ENCODE measurements at regions not wholly inside any gene's neighbourhood (a gene's known extent, or its start where the extent isn't known, plus 50 kb on each side); places are given as distances from the start of the nearest gene placed in this dataset.

- Histone ChIP-seq H3K4me2 (replicated peaks; ENCODE audit: extremely low read depth, low read length, poor library complexity, severe bottlenecking) (no peak overlapping the region), H3K36me3 (replicated peaks in 1 of 2; ENCODE audit: control insufficient read depth in 1 of 2, insufficient read depth in 2 of 2, low read length in 2 of 2) (no peaks in the 10 kb centered on the region), H2AFZ (ENCODE audit: insufficient read depth, low read depth, low read length, poor library complexity, severe bottlenecking) (no peak overlapping the region), H3K9ac (ENCODE audit: insufficient read depth, low read length, poor library complexity, severe bottlenecking) (no peak overlapping the region), H3K27me3 (ENCODE audit: control insufficient read depth in 2 of 2, insufficient read depth in 2 of 2, low read length in 2 of 2) (no peaks in the 10 kb centered on the region), H3K27ac (ENCODE audit: low read depth in 1 of 2, low read length in 2 of 2) (no peak overlapping the region), H3K4me3 (replicated peaks in 1 of 3; ENCODE audit: low read depth in 2 of 3, low read length in 3 of 3) (no peak overlapping the region), H3K9me3 (replicated peaks in 1 of 2; ENCODE audit: control insufficient read depth in 1 of 2, insufficient read depth in 1 of 2, low read length in 2 of 2) (no peaks in the 10 kb centered on the region), H3K79me2 (ENCODE audit: insufficient read depth, low read length) (no peaks in the 10 kb centered on the region), H4K20me1 (ENCODE audit: insufficient read depth, low read length) (no peaks in the 10 kb centered on the region), H3K4me1 (ENCODE audit: control insufficient read depth in 1 of 2, insufficient read depth in 2 of 2, low read length in 2 of 2) (no peaks in the 10 kb centered on the region)
- Mint-ChIP-seq H3K4me3 (no peak overlapping the region), H3K9me3 (peaks cover 0 to 5% (median 0%) of the 10 kb centered on the region in 7 donors), H3K27me3 (ENCODE audit: low read depth in 3 of 3) (no peaks in the 10 kb centered on the region), H3K27ac (no peak overlapping the region), H3K4me1 (no peaks in the 10 kb centered on the region), H3K36me3 (no peaks in the 10 kb centered on the region)
- TF ChIP-seq CTCF (IDR thresholded peaks at IDR 0.05) = no peak
- intact Hi-C loops (cut with micrococcal nuclease) = no loop called here
- WGBS (ENCODE audit: insufficient coverage) = no CpG with 5 or more reads among the region's 2 CpGs
- no peak for DNase-seq
Observed at GRCh38 chr2:78634425-78634824, 391.1 kb upstream of the REG3G start.

GRCh38 chr2:78644854-78645253 is 380.6 kb upstream of the REG3G start:
- H3K79me2 ChIP-seq (ENCODE audit: insufficient read depth, low read length) = no peaks in the 10 kb centered on the region
- no peaks in the 10 kb centered on the region for H3K4me1 Mint-ChIP-seq
- no peaks in the 10 kb centered on the region for H3K27me3 ChIP-seq (ENCODE audit: control insufficient read depth in 2 of 2, insufficient read depth in 2 of 2, low read length in 2 of 2)
- peaks cover 0 to 4% (median 2%) of the 10 kb centered on the region in 3 donors for H3K27me3 Mint-ChIP-seq (ENCODE audit: low read depth in 3 of 3)
- DNase-seq = no peak
- H3K4me1 ChIP-seq (ENCODE audit: control insufficient read depth in 1 of 2, insufficient read depth in 2 of 2, low read length in 2 of 2) = no peaks in the 10 kb centered on the region
- H3K27ac Mint-ChIP-seq = no peak overlapping the region
- no peak overlapping the region for H3K4me2 ChIP-seq (replicated peaks; ENCODE audit: extremely low read depth, low read length, poor library complexity, severe bottlenecking)
- intact Hi-C loops (cut with micrococcal nuclease) = no loop called here
- WGBS (ENCODE audit: insufficient coverage) = no CpG with 5 or more reads among the region's 1 CpG
- no peak for TF ChIP-seq CTCF (IDR thresholded peaks at IDR 0.05)
- H3K4me3 Mint-ChIP-seq = no peak overlapping the region
- H3K4me3 ChIP-seq (replicated peaks in 1 of 3; ENCODE audit: low read depth in 2 of 3, low read length in 3 of 3) = no peak overlapping the region
- no peaks in the 10 kb centered on the region for H3K36me3 ChIP-seq (replicated peaks in 1 of 2; ENCODE audit: control insufficient read depth in 1 of 2, insufficient read depth in 2 of 2, low read length in 2 of 2)
- no peak overlapping the region for H3K27ac ChIP-seq (ENCODE audit: low read depth in 1 of 2, low read length in 2 of 2)
- no peak overlapping the region for H2AFZ ChIP-seq (ENCODE audit: insufficient read depth, low read depth, low read length, poor library complexity, severe bottlenecking)
- H3K9me3 ChIP-seq (replicated peaks in 1 of 2; ENCODE audit: control insufficient read depth in 1 of 2, insufficient read depth in 1 of 2, low read length in 2 of 2) = no peaks in the 10 kb centered on the region
- no peaks in the 10 kb centered on the region for H3K36me3 Mint-ChIP-seq
- H4K20me1 ChIP-seq (ENCODE audit: insufficient read depth, low read length) = no peaks in the 10 kb centered on the region
- no peaks in the 10 kb centered on the region for H3K9me3 Mint-ChIP-seq
- H3K9ac ChIP-seq (ENCODE audit: insufficient read depth, low read length, poor library complexity, severe bottlenecking) = no peak overlapping the region

Data from CD14-positive monocyte (primary cell).